GM12878 (cell line): ENCODE measurements at regions not wholly inside any gene's neighbourhood (a gene's known extent, or its start where the extent isn't known, plus 50 kb on each side); places are given as distances from the start of the nearest gene placed in this dataset.
A peak's percentile ranks its signal among the peaks of the same experiment; 100 is the strongest.

Experiments used
- ATAC-seq: fragments of 200-7000 bp; cut with Tn5 transposase; 3 replicates; pipeline ENCODE4 v1.9.1; 2020; ENCODE audit warnings: mild to moderate bottlenecking, moderate library complexity
- BruUV-seq: library from RNA; stranded (reverse); fragments of 400-500 nt; replicated peaks from 2 replicates; lab custom pipeline; 2021; lab: Mats Ljungman, UMichigan
- CTCF ChIA-PET: fragments of 300-600 bp; sonication (Branson Sonifier 250); formaldehyde crosslinking; extraction: SDS; loops from one replicate; lab custom pipeline; 2021; ENCODE audit warnings: inconsistent platforms; lab: Yijun Ruan, JAX
- POLR2A ChIA-PET: fragments of 350-600 bp; formaldehyde crosslinking; extraction: SDS; loops from one replicate; lab custom pipeline; 2021; ENCODE audit warnings: inconsistent platforms; lab: Charles Lee
- RAD21 ChIA-PET: fragments of 300-600 bp; sonication (Branson Sonifier 250); formaldehyde crosslinking; loops from one replicate; lab custom pipeline; 2023; ENCODE audit warnings: antibody characterized with exemption; ENCODE audit not compliant: unreplicated experiment; lab: Charles Lee
- SMC1A ChIA-PET: fragments of 300-600 bp; sonication (Branson Sonifier 250); formaldehyde crosslinking; loops from one replicate; lab custom pipeline; 2023; ENCODE audit not compliant: unreplicated experiment, uncharacterized antibody; lab: Charles Lee
- DNase-seq: peaks from one replicate; pipeline ENCODE4 v3.0.0-alpha.2; 2011; ENCODE audit warnings: low read depth, low spot score
- FAIRE-seq: peaks from 3 replicates; lab custom pipeline; 2011; peaks lifted over from hg19 to GRCh38; lab: Jason Lieb, UNC
- H2AFZ ChIP-seq: 2 replicates; pipeline ENCODE4 v1.6.0; 2011; ENCODE audit warnings: low read depth, low read length, control low read depth; ENCODE audit not compliant: control insufficient read depth
- H3K27ac ChIP-seq: 2 replicates; pipeline ENCODE4 v1.5.1; 2011; ENCODE audit warnings: control low read depth; ENCODE audit not compliant: control insufficient read depth, insufficient read depth
- H3K27me3 ChIP-seq, 2 experiments: replicated peaks in 1 of 2; 2 replicates each; pipeline versions ENCODE4 v1.6.0 to v1.6.1; 2011; ENCODE audit warnings: low read length in 1 of 2; ENCODE audit not compliant: control insufficient read depth in 2 of 2, insufficient read depth in 2 of 2
- H3K36me3 ChIP-seq, 2 experiments: 2 replicates each; pipeline ENCODE4 v1.5.1; 2011; ENCODE audit warnings: low read length in 1 of 2; ENCODE audit not compliant: control insufficient read depth in 2 of 2, insufficient read depth in 2 of 2
- H3K4me1 ChIP-seq: 2 replicates; pipeline ENCODE4 v1.6.1; 2011; ENCODE audit warnings: mild to moderate bottlenecking, low read length, moderate library complexity, mixed read lengths; ENCODE audit not compliant: control insufficient read depth, insufficient read depth
- H3K4me2 ChIP-seq: 2 replicates; pipeline ENCODE4 v1.6.0; 2011; ENCODE audit warnings: control low read depth; ENCODE audit not compliant: control insufficient read depth, insufficient read depth
- H3K4me3 ChIP-seq: fragments of 200-600 bp; sonication (generic); 2 replicates; pipeline ENCODE4 v1.5.1; 2016
- H3K79me2 ChIP-seq: 2 replicates; pipeline ENCODE4 v1.6.0; 2011; ENCODE audit warnings: low read length; ENCODE audit not compliant: control insufficient read depth, insufficient read depth
- H3K9ac ChIP-seq: 2 replicates; pipeline ENCODE4 v1.8.0; 2011; ENCODE audit warnings: low read length, control low read depth, mixed read lengths; ENCODE audit not compliant: control insufficient read depth, insufficient read depth
- H3K9me3 ChIP-seq: replicated peaks from 3 replicates; pipeline ENCODE4 v1.5.1; 2011; ENCODE audit warnings: mild to moderate bottlenecking, low read length; ENCODE audit not compliant: control insufficient read depth, insufficient read depth
- H4K20me1 ChIP-seq: 2 replicates; pipeline ENCODE4 v1.6.0; 2011; ENCODE audit not compliant: control insufficient read depth, insufficient read depth
- CBX3 ChIP-seq: fragments of 200-600 bp; sonication (generic); IDR thresholded peaks from 2 replicates; pipeline ENCODE4 v1.6.1; 2016; ENCODE audit warnings: low read depth, borderline replicate concordance
- CREM ChIP-seq: IDR thresholded peaks from 2 replicates; pipeline ENCODE4 v1.6.1; 2014; ENCODE audit warnings: antibody characterized with exemption, low read depth
- ESRRA ChIP-seq: IDR thresholded peaks from 2 replicates; pipeline ENCODE4 v1.6.1; 2012; ENCODE audit warnings: mild to moderate bottlenecking, low read length, improper control_type of control experiment
- FOXK2 ChIP-seq: fragments of 450-650 bp; IDR thresholded peaks from 2 replicates; pipeline ENCODE4 v1.6.1; 2017; ENCODE audit warnings: mild to moderate bottlenecking, moderate library complexity
- FOXM1 ChIP-seq: IDR thresholded peaks from 2 replicates; pipeline ENCODE4 v1.6.1; 2012; ENCODE audit warnings: low read depth, mild to moderate bottlenecking, inconsistent platforms, low read length, moderate library complexity
- IKZF2 ChIP-seq, 2 experiments: fragments of 450-650 bp; IDR thresholded peaks; 2 replicates each; pipeline ENCODE4 v1.6.1; 2017; ENCODE audit warnings: mild to moderate bottlenecking in 2 of 2, moderate library complexity in 2 of 2
- IRF4 ChIP-seq: IDR thresholded peaks from 2 replicates; pipeline ENCODE4 v1.6.1; 2011; ENCODE audit warnings: low read depth, low read length
- NR2F1 ChIP-seq: fragments of 450-650 bp; conservative IDR thresholded peaks from 2 replicates; pipeline ENCODE4 v1.6.1; 2017; ENCODE audit warnings: mild to moderate bottlenecking
- PBX3 ChIP-seq: IDR thresholded peaks from 2 replicates; pipeline ENCODE4 v1.6.1; 2011; ENCODE audit warnings: mild to moderate bottlenecking, low read depth, low read length, moderate library complexity; ENCODE audit not compliant: insufficient replicate concordance
- RAD51 ChIP-seq: fragments of 450-650 bp; IDR thresholded peaks from 2 replicates; pipeline ENCODE4 v1.6.1; 2016; ENCODE audit warnings: moderate library complexity, mild to moderate bottlenecking, inconsistent platforms
- RCOR1 ChIP-seq: conservative IDR thresholded peaks from 2 replicates; pipeline ENCODE4 v1.6.1; 2012; ENCODE audit warnings: low read depth, low read length, improper control_type of control experiment
- RUNX3 ChIP-seq: IDR thresholded peaks from 2 replicates; pipeline ENCODE4 v1.6.1; 2012; ENCODE audit warnings: low read length, inconsistent platforms
- TARDBP ChIP-seq: IDR thresholded peaks from 2 replicates; pipeline ENCODE4 v1.6.1; 2016; ENCODE audit warnings: borderline replicate concordance
- ZBED1 ChIP-seq: IDR thresholded peaks from 2 replicates; pipeline ENCODE4 v1.6.1; 2016; ENCODE audit warnings: borderline replicate concordance
- ZZZ3 ChIP-seq: IDR thresholded peaks from 2 replicates; pipeline ENCODE4 v1.6.1; 2011; ENCODE audit warnings: low read depth; ENCODE audit not compliant: control insufficient read depth, insufficient read length
- WGBS: methylation state at CpG from one replicate; pipeline ENCODE4 v1.1.6; 2016; ENCODE audit warnings: low lambda C conversion rate; ENCODE audit not compliant: insufficient replicate concordance, insufficient coverage; ENCODE audit errors: missing lambda C conversion rate; 5-methylcytosine and 5-hydroxymethylcytosine counted together
- in situ Hi-C: fragments of 300-500 bp; cut with MboI; formaldehyde crosslinking; loops from 9 replicates; pipeline ENCODE4 v1.14.3; 2018; ENCODE audit warnings: mixed read lengths
- intact Hi-C: fragments of 100-400 bp; cut with micrococcal nuclease; formaldehyde crosslinking; loops from one replicate; pipeline ENCODE4 v1.14.2; 2022; ENCODE audit not compliant: unreplicated experiment
- TF ChIP-seq, protein P1 (sequence below): fragments of 450-650 bp; IDR thresholded peaks from 2 replicates; pipeline ENCODE4 v1.6.1; 2014; ENCODE audit warnings: mild to moderate bottlenecking

DNA sequence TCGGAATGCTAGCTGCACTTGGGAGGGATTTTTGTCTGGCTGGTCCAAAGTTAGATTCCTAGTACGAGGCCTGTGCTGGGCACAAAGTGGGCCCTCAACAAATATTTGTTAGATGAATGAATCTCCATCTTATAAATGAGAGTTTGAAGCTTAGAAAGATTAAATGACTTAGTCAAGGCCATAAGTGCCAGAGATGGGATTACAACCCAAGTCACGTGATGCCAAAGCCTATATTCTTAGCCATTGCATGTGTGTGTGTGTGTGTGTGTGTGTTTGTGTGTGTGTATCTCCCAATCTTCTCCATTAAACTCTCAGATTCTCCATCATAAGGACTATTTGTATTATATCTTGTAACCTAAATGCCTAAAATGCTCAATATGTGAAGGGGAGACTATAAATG, 130.8 kb upstream of the MAP1B start:
- WGBS = 24% methylated on average over 3 of the region's 3 CpGs
- H3K9ac ChIP-seq = no peak overlapping the region
- no peak overlapping the region for H2AFZ ChIP-seq
- peaks cover 0 to 3% of the 10 kb centered on the region in 2 experiments; a peak in 1 of 4 replicates for H3K27me3 ChIP-seq
- no peaks in the 10 kb centered on the region for H3K36me3 ChIP-seq
- H3K4me2 ChIP-seq = no peak overlapping the region
- DNase-seq = no peak
- RAD21 ChIA-PET = interaction anchor here (0.6 kb wide), 1 partner anchor 322 kb away, joined by 4 read pairs; no protein-coding TSS in a partner anchor
- no peak for ATAC-seq
- H3K27ac ChIP-seq = no peak overlapping the region
- TF ChIP-seq, protein P1, sequence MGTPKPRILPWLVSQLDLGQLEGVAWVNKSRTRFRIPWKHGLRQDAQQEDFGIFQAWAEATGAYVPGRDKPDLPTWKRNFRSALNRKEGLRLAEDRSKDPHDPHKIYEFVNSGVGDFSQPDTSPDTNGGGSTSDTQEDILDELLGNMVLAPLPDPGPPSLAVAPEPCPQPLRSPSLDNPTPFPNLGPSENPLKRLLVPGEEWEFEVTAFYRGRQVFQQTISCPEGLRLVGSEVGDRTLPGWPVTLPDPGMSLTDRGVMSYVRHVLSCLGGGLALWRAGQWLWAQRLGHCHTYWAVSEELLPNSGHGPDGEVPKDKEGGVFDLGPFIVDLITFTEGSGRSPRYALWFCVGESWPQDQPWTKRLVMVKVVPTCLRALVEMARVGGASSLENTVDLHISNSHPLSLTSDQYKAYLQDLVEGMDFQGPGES = no peak
- peak; percentile 23; the same call in 1 of the 2 replicates for TF ChIP-seq RAD51
- TF ChIP-seq ESRRA = no peak
- TF ChIP-seq ZBED1 = no peak
- TF ChIP-seq FOXK2 = no peak
- TF ChIP-seq IKZF2 (IDR thresholded peaks at IDR 0.05) = no peak
- TF ChIP-seq RCOR1 = no peak
- POLR2A ChIA-PET = interaction anchor here (0.6 kb wide), 2 partner anchors 33 to 129 kb away, joined by 3 to 6 read pairs; no protein-coding TSS in a partner anchor
- no peaks in the 10 kb centered on the region for H3K9me3 ChIP-seq
- no peaks in the 10 kb centered on the region for H3K79me2 ChIP-seq
- SMC1A ChIA-PET = no interaction called here
- H3K4me1 ChIP-seq = no peaks in the 10 kb centered on the region
- CTCF ChIA-PET = no interaction called here
- intact Hi-C loops (no loop called here), in situ Hi-C loops (no loop called here)
- BruUV-seq = no TSS peak
- no peak for FAIRE-seq
- no peaks in the 10 kb centered on the region for H4K20me1 ChIP-seq
- H3K4me3 ChIP-seq = no peak overlapping the region

DNA sequence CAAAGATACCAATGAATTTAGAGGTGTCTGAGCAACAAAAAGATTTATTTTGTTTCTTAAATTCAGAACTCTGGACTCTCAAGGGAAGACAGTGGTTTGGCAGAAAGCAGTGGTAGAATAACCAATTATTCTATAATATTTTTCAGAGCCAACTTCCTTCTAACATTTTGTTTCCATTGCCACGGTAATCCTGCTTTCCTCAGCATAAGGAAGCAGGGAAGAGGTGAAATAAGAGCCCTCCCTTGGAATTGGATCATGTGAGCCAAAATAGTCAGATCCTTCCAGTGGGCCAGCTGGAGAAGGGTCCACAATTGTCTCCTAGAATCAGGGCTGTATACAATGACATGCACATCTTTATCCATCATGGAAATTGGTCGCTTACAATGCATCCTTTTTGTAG, 130.0 kb upstream of the MAP1B start:
- Histone ChIP-seq H3K36me3 (no peaks in the 10 kb centered on the region), H3K4me3 (no peak overlapping the region), H3K27ac (no peak overlapping the region), H3K4me1 (no peaks in the 10 kb centered on the region), H3K27me3 (peaks cover 0 to 3% of the 10 kb centered on the region in 2 experiments; a peak in 1 of 4 replicates), H3K9me3 (no peaks in the 10 kb centered on the region; the same call in 2 of the 3 replicates), H3K9ac (no peak overlapping the region), H3K79me2 (no peaks in the 10 kb centered on the region), H3K4me2 (no peak overlapping the region), H2AFZ (no peak overlapping the region), H4K20me1 (no peaks in the 10 kb centered on the region)
- ATAC-seq (no peak), FAIRE-seq (no peak), DNase-seq (no peak)
- ChIA-PET CTCF (no interaction called here), SMC1A (no interaction called here), RAD21 (no interaction called here), POLR2A (no interaction called here)
- 25% methylated on average over 2 of the region's 2 CpGs for WGBS
- BruUV-seq = no TSS peak
- in situ Hi-C loops (no loop called here), intact Hi-C loops (no loop called here)
- no peak for TF ChIP-seq FOXM1
- TF ChIP-seq IRF4 = no peak
- no peak for TF ChIP-seq ZZZ3
- no peak for TF ChIP-seq TARDBP
- no peak for TF ChIP-seq PBX3
- TF ChIP-seq CREM = no peak
- TF ChIP-seq NR2F1 = no peak
- no peak for TF ChIP-seq RUNX3
- no peak for TF ChIP-seq CBX3
